RPMI7951 (cell line): ENCODE measurements at regions not wholly inside any gene's neighbourhood (a gene's known extent, or its start where the extent isn't known, plus 50 kb on each side); places are given as distances from the start of the nearest gene placed in this dataset.

Experiments
- DNase-seq: peaks from one replicate; pipeline ENCODE4 v3.0.0-alpha.2; 2012; ENCODE audit warnings: low read depth

GRCh38 chr12:114746297-114747011 lies 62.5 kb upstream of the TBX3 start:
- DNase-seq: no peak

GRCh38 chr12:114744691-114745090 lies 60.7 kb upstream of the TBX3 start:
- no peak for DNase-seq

DNA sequence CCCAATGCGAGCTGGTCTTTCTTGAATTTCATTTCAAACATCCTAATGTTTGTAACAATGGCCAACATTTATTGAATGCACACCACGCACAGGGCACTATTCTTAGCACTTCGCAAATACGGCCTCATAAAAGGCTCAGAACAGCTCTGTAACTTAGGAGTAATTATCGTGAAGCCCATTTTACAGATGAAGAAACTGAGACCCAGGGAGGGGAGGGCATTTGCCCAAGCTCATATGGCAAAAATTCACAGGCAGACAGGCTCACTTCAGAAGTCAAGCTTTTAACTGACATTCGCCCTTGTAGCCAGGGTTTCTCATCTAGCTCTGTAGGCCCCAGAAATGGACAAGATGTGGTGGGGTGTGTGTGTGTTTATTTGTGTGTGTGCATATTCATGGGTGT lies 60.3 kb upstream of the TBX3 start:
- no peak for DNase-seq

GRCh38 chr12:114743799-114744198 lies 59.8 kb upstream of the TBX3 start:
- DNase-seq: no peak

DNA sequence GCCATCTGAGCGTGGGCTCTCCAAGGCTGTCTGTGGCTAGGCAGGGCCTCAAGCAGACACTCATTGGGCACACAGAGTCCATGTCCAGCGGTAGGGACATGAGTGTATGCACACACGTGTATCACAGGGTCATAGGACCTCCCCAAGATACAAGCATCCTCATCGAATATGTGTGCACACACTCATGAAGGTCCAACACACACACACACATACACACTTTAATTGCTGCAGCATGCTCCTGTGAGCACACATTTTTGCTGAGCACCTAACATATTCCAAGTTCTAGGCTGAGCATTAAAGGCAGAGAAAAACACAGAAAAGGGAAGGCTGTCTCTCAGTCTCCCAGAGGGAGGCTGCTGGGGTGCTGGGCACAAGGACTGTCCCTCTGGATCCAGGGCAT lies 59.3 kb upstream of the TBX3 start:
- DNase-seq: no peak

DNA sequence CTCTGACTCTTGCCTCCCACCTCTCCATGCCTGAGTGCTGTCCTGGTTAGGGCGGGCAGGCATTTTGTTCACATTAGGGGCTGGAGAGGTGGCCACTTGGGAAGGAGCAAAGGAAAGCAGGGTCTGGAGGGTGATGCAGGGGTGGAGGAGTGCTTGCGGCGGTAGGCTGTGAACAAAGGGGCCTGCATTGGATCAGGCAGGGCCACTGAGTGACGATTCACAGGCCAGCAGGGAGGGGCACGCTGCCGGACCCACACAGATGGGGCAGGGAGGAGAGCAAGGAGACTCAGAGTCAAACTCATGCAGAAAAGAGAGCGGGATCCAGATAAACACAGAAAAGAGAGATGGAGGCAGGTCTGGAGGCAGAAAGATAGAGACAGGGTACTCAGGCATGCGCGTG lies 58.4 kb upstream of the TBX3 start:
- no peak for DNase-seq

- no peak for DNase-seq
These were observed 58.0 kb upstream of the TBX3 start for GRCh38 chr12:114741940-114742339.

DNA sequence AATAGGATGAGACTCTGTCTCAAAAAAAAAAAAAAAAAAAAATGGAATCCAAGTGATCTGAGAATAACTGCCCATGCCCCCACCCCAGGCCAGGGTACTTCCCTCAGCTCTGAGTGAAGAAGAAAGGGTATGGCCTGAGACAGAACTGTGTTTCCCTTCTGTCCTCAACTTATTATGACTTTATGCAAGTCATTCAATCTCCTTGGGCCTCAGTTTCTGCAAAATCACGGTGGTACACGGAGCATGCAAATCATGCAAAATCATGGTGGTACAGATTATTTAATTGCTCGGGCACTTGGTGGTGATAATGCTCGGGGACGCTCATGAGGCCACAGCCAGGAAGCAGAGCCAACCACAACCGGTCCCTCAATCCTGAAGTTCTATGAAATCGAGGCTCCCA lies 56.5 kb upstream of the TBX3 start:
- no peak for DNase-seq

GRCh38 chr12:114738460-114739184 lies 54.6 kb upstream of the TBX3 start:
- DNase-seq: no peak

GRCh38 chr12:114735680-114736374 lies 51.9 kb upstream of the TBX3 start:
- DNase-seq: no peak

- no peak for DNase-seq
These were observed 51.0 kb upstream of the TBX3 start for GRCh38 chr12:114735011-114735410.

GRCh38 chr12:114733919-114734318 lies 49.9 kb upstream of the TBX3 start:
- no peak for DNase-seq
